ENCODE measurements at regions not wholly inside any gene's neighbourhood (a gene's known extent, or its start where the extent isn't known, plus 50 kb on each side); places are given as distances from the start of the nearest gene placed in this dataset.
"Not testable (repeated sequence)": the region's sequence is repeated elsewhere in the genome, so short reads cannot be mapped to it uniquely, and the experiment has no call there.

DNA sequence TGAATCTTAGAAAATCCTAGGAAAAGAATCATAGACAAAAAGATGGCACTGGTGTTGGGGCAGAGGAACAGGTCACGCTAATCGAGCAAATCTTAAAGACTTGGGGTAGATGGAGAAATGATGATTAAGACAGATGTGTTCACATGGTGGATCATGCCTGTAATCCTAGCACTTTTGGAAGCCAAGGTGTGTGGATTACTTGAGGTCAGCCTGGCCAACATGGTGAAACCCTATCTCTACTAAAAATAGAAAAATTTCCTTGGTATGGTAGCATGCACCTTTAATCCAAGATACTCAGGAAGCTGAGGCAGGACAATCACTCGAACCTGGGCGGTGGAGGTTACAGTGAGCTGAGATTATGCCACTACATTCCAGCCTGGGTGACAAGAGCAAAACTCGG is 145.7 kb upstream of the HSFY2 start:
- DNase-seq (ENCODE audit: low spot score), result no peak

DNA sequence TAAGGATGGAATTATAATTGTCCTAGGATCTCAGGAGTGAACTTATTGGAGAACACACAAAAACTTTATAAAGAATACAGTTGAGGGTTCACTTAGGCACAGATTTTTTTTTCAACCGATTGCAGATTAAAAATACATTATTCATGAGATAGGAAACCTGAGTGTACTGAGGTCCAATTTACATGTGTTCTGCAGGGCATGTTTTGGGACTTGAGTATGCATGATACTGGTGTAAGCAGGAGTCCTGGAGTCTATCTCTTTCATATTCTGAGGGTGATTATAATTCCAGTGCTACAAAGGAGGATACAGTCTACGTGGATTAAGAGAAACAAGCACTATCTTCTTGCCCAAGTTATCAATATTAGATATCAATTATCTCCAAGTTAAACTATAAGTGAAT is 139.3 kb upstream of the HSFY2 start:
- DNase-seq (ENCODE audit: low spot score), result no peak

DNA sequence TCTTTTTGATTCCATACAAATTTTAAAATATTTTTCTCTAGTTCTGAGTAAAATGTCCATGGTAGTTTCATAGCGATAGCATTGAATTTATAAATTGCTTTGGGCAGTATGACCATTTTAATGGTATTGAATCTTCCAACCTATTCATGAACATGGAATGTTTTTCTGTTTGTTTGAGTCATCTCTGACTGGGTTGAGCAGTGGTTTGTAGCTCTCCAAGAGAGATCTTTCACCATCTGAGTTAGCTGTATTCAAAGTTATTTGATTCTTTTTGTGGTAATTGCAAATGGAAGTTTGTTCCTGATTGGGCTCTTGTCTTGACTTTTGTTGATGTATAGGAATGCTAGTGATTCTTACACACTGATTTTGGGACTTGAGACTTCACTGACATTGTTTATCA is 136.3 kb upstream of the HSFY2 start:
- DNase-seq (ENCODE audit: low spot score), result no peak

GRCh38 chrY:18906198-18906597 is 132.7 kb upstream of the HSFY2 start:
- not testable (repeated sequence) for DNase-seq (ENCODE audit: low spot score)

- no peak for DNase-seq (ENCODE audit: low spot score)
Measured at GRCh38 chrY:18904296-18904695, 130.8 kb upstream of the HSFY2 start.

DNA sequence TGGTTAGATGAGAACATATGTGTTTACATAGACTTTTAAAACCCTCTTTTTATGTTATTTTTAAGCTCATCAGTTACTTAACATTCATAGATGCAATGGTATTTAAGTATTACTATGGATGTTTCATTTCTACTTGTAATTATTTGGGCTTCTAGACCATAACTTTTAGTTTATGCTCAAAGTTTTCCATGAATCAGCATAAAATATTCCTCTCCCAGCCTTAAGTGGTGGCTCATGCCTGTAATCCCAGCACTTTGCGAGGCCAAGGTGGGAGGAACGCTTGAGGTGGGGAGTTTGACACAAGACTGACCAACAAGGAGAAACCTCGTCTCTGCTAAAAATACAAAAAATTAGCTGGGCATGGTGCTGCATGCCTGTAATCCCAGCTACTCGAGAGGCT is 118.5 kb upstream of the HSFY2 start:
- no peak for DNase-seq (ENCODE audit: low spot score)

DNA sequence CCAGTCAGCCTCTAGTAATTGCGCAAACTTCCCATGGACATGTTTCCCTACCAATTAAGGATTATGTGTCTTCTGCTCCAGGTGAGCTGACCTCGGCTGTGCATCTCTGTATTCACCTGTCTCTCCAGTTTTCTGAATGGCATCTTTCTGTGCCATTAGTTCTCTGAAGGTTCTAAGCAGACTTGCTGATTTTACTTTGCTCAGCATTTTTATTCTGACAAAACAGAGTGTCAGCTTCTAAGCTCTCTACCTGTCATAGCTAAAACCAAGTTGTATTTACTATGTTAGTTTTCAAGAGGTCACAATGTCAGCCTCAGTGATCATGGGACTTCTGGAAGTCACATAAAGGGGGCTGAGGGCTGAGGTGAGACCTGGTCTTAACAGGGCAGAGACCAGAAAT is 116.0 kb upstream of the HSFY2 start:
- no peak for DNase-seq (ENCODE audit: low spot score)

DNA sequence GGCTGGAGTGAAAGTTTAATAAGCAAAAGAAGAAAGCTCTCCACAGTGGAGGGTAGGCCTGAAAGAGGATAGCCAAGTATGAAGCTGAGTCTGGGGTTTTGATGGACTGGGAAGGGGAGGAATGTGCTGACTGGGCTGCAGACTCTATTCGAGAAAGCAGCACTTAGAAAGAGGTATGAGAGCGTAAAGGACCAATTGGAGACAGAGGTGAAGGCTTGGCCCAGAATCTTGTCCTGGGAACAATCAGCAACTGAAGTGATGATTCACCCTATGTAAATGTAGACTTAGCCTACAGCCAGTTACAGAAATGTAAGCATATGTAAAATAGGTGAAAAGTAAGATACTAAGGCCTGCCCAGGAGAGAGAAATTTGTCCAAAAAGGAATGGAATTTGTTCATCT is 111.2 kb upstream of the HSFY2 start:
- no peak for DNase-seq (ENCODE audit: low spot score)

- DNase-seq (ENCODE audit: low spot score), result not testable (repeated sequence)
Measured at GRCh38 chrY:18869145-18869544, 95.6 kb upstream of the HSFY2 start.

DNA sequence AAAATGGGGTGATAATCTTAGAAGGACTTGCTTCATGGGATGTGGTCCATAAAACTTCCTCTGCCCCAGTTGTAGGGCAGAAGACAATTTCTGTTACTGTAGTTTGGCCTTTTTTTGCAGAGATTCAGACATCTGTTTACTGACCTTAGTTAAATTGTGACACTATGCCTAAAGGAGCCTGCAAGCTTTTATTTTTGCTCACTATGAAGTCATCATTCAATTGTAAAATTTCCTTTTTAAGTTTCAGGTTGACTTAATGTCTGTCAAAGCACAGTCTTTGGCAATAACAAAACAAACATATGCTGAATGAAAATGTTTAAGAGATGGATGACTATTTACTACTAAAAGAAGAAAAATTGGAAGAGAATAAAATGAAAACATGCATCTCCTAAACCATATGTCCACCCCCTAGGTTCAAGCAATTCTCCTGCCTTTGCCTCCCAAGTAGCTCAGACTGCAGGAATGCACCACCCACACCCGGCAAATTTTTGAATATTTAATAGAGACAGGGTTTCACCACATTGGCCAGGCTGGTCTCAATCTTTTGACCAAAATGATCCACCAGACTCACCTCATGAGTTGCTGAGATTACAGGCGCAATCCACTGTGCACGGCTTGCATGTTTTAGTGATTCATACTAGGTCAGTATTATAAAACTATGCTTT is 93.5 kb upstream of the HSFY2 start:
- not testable (repeated sequence) for DNase-seq (ENCODE audit: low spot score)

- DNase-seq (ENCODE audit: low spot score), result not testable (repeated sequence)
Measured at GRCh38 chrY:18860856-18861255, 87.3 kb upstream of the HSFY2 start.

DNA sequence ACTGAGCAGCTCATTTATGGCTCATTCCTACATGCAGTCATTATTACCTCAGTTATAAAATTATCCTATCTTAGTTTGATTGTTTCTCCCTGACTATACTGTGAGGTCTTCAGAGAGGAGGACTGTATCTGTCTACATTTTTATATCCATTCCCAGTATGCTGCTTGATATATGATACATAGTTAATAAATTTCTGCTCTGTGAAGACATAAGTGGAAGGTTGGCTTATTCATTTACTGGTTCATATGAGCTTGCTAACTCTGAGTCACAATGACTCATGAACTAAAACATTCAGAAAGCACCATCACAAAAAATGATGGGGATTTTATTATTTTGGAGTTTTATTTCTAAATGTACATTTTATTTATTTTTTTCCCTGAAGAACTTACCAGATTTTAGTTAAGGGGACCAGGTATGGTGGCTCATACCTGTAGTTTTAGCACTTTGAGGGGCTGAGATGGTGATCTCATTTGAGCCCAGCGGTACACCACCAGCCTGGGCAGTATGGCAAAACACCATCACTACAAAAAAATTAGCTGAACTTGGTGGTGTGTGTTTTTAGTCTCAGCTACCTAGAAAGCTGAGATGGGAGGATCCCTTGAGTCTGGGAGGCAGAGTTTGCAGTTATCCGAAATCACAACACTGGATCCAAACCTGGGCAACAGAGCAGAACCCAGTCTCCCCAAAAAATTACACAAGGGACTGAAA is 85.1 kb upstream of the HSFY2 start:
- not testable (repeated sequence) for DNase-seq (ENCODE audit: low spot score)

DNA sequence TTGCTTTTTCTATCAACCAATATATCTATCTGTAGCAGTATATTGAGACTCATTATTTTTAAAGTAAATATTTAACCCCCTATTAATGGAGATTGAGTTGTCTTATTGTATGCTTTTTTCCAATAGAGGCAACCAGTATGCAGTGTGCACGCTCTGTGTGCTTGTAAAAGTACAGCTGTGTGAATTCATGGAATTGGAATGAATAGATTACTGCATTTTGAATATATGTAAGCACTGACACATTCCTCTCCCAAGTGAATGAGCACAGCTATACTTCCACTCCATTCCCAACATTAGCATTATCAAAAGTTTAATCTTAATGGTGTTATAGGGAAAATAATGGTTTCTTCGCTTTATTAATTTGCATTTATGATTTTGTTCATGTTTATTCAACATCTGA is 81.6 kb upstream of the HSFY2 start:
- not testable (repeated sequence) for DNase-seq (ENCODE audit: low spot score)

DNA sequence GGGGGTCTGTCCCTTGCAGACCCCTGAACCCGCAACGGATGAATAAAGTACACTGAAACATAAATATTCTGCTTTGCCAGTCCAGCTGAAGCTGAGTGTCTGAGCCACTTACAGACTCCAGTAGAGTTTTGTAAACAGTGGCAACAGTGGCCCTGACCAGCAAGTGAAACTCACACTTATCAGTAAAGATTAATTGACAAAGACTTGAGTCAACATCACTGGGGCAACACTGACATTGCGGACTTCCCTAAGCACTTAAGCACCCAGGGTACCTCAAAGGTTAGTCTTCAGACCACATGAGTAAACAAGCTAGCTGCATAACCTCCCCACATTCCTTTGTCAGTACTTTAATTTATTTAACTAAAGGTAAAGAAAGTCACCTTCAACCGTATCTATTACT is 79.8 kb upstream of the HSFY2 start:
- not testable (repeated sequence) for DNase-seq (ENCODE audit: low spot score)

- DNase-seq (ENCODE audit: low spot score), result not testable (repeated sequence)
Measured at GRCh38 chrY:18836643-18837042, 63.1 kb upstream of the HSFY2 start.

All from globus pallidus (tissue), 1 donor.